ENCODE measurements at regions not wholly inside any gene's neighbourhood (a gene's known extent, or its start where the extent isn't known, plus 50 kb on each side); places are given as distances from the start of the nearest gene placed in this dataset.

DNA sequence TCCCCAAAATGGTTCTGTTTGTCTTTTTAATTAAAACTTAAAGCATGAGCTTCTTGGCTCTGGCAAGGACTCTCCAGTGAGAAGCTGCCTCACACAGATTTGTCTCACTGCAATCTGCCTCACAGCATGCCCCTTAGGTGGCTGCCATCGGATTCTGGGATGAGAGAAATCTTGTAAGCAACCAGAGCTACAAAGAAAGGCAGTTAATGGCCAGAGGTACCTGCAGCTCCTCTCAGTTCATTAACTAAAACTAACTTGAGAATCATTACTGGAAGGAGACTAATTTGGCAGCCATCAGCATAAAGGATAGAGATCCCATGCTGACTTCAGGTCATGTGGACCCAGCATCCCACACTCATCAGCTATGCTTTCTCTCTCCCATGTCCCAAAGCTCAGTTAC lies 220.6 kb upstream of the DMAC1 start:
- no peaks in the 10 kb centered on the region for H3K36me3 ChIP-seq (ENCODE audit: control insufficient read depth in 3 of 3, insufficient read depth in 2 of 3, low read depth in 1 of 3, low read length in 3 of 3)
- no peaks in the 10 kb centered on the region for H3K27me3 ChIP-seq (ENCODE audit: control insufficient read depth in 3 of 3, insufficient read depth in 3 of 3, low read length in 3 of 3)
- no peaks in the 10 kb centered on the region for H3K4me1 ChIP-seq (ENCODE audit: control insufficient read depth in 3 of 3, insufficient read depth in 2 of 3, low read depth in 1 of 3, low read length in 2 of 3)
- H3K4me3 ChIP-seq (ENCODE audit: low read depth in 1 of 3, low read length in 3 of 3) = no peak overlapping the region
- FAIRE-seq = no peak
- H3K27ac ChIP-seq (ENCODE audit: low read depth in 1 of 3, low read length in 2 of 3) = no peak overlapping the region
- WGBS, 3 donors = 21 to 69% (median 42%) methylated on average over 1 of the region's 1 CpG
- no peak for DNase-seq
- H3K9me3 ChIP-seq (ENCODE audit: control insufficient read depth in 2 of 2, insufficient read depth in 1 of 2, low read depth in 1 of 2, low read length in 1 of 2) = no peaks in the 10 kb centered on the region

DNA sequence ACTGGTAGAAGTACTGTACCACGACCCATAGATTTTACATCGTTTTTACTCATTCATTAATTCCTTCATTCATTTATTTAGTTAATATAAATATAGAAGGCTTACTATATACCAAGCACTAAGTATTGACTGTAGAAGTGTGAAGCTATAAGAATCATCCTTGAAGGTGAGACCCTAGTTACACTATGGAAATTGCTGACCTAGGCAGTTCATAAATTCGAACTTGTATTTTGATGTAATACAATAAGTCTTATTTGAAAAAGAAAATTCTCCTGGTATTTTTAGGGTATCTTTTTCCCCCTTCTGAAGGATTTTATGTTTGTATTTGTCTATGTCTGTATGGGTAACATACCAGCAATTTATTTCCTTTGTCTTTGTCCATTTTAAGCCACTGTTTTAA lies 220.1 kb upstream of the DMAC1 start:
- H3K36me3 ChIP-seq (ENCODE audit: control insufficient read depth in 3 of 3, insufficient read depth in 2 of 3, low read depth in 1 of 3, low read length in 3 of 3) = no peaks in the 10 kb centered on the region
- no peak for DNase-seq
- no peaks in the 10 kb centered on the region for H3K27me3 ChIP-seq (ENCODE audit: control insufficient read depth in 3 of 3, insufficient read depth in 3 of 3, low read length in 3 of 3)
- 77 to 85% (median 77%) methylated on average over 3 of the region's 3 CpGs for WGBS, 3 donors
- H3K9me3 ChIP-seq (ENCODE audit: control insufficient read depth in 2 of 2, insufficient read depth in 1 of 2, low read depth in 1 of 2, low read length in 1 of 2) = no peaks in the 10 kb centered on the region
- FAIRE-seq = no peak
- H3K4me1 ChIP-seq (ENCODE audit: control insufficient read depth in 3 of 3, insufficient read depth in 2 of 3, low read depth in 1 of 3, low read length in 2 of 3) = no peaks in the 10 kb centered on the region
- H3K4me3 ChIP-seq (ENCODE audit: low read depth in 1 of 3, low read length in 3 of 3) = no peak overlapping the region
- no peak overlapping the region for H3K27ac ChIP-seq (ENCODE audit: low read depth in 1 of 3, low read length in 2 of 3)

DNA sequence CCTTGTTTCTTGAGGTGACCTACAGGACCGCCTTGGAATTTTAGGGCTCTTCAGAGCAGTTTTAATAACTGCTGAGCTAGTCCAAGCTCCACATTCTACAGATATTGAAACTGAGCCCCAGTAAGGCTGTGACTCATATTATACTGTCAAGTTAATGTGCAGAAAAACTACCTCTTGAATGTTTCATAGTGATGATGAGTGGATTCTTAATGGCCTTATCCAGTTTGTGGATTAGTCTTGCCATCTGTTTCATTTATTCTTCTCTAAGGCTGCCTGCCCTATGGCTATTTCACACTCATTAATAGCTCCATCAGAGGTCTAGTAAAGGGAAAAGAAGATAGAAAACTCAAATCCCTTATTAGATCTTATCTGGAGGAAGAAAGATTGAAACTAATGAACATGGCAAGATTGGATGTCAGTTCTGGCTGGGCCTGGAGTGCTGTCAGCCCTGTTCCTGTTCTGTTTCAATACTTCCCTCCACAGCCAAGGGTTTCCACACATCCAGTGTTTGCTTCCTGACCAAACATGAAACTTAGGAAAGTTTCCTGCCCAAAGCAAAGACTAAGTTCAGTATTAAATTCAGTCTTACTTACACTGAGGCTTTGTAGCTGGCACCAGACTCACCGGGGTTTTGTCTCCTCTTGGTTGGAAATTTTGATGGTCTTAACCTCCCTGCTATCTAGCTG lies 215.6 kb upstream of the DMAC1 start:
- no peaks in the 10 kb centered on the region for H3K4me1 ChIP-seq (ENCODE audit: control insufficient read depth in 3 of 3, insufficient read depth in 2 of 3, low read depth in 1 of 3, low read length in 2 of 3)
- no peaks in the 10 kb centered on the region for H3K27me3 ChIP-seq (ENCODE audit: control insufficient read depth in 3 of 3, insufficient read depth in 3 of 3, low read length in 3 of 3)
- 85 to 96% (median 86%) methylated on average over 2 of the region's 2 CpGs for WGBS, 3 donors
- DNase-seq (no peak), FAIRE-seq (no peak)
- H3K36me3 ChIP-seq (ENCODE audit: control insufficient read depth in 3 of 3, insufficient read depth in 2 of 3, low read depth in 1 of 3, low read length in 3 of 3) = no peaks in the 10 kb centered on the region
- H3K9me3 ChIP-seq (ENCODE audit: control insufficient read depth in 2 of 2, insufficient read depth in 1 of 2, low read depth in 1 of 2, low read length in 1 of 2) = no peaks in the 10 kb centered on the region
- no peak overlapping the region for H3K4me3 ChIP-seq (ENCODE audit: low read depth in 1 of 3, low read length in 3 of 3)
- no peak overlapping the region for H3K27ac ChIP-seq (ENCODE audit: low read depth in 1 of 3, low read length in 2 of 3)

DNA sequence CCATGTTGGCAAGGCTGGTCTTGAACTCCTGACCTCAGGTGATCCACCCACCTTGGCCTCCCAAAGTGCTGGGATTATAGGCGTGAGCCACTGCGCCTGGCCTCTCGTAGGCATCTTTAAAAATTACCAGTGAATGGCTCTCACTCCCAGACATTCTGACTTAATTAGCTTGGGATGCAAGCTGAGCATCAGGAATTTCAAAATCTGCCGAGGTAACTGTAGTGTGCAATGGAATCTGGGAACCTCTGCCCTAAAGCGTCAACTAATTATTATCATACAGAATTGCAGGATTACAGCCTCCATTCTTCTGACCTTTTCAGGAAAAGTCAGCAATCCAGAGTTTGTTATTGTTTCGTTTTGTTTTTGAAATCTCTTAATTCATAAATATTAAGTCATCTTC lies 213.4 kb upstream of the DMAC1 start:
- H3K36me3 ChIP-seq (ENCODE audit: control insufficient read depth in 3 of 3, insufficient read depth in 2 of 3, low read depth in 1 of 3, low read length in 3 of 3) = no peaks in the 10 kb centered on the region
- H3K27me3 ChIP-seq (ENCODE audit: control insufficient read depth in 3 of 3, insufficient read depth in 3 of 3, low read length in 3 of 3) = no peaks in the 10 kb centered on the region
- no peak overlapping the region for H3K27ac ChIP-seq (ENCODE audit: low read depth in 1 of 3, low read length in 2 of 3)
- DNase-seq (no peak), FAIRE-seq (no peak)
- H3K4me3 ChIP-seq (ENCODE audit: low read depth in 1 of 3, low read length in 3 of 3) = no peak overlapping the region
- 84 to 86% (median 84%) methylated on average over 6 of the region's 6 CpGs for WGBS, 3 donors
- no peaks in the 10 kb centered on the region for H3K9me3 ChIP-seq (ENCODE audit: control insufficient read depth in 2 of 2, insufficient read depth in 1 of 2, low read depth in 1 of 2, low read length in 1 of 2)
- H3K4me1 ChIP-seq (ENCODE audit: control insufficient read depth in 3 of 3, insufficient read depth in 2 of 3, low read depth in 1 of 3, low read length in 2 of 3) = no peaks in the 10 kb centered on the region

DNA sequence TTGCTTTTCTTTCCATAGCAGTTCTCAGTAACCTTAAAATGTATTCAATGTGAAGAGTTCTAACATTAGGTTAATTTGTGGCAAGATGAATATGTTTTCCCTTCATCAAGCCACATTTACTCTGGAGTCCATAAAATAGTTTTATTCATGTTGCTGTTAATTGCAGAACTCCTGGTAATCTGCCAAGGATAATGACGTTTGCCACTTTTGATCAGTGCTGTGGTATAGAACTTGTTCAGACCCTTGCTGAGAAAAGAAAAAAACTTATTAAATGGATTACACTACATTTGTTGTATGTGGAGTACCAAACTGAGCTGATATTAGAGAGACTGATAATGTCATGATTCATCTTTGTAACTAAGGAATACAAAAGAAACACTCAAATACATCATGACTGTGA lies 212.4 kb upstream of the DMAC1 start:
- FAIRE-seq (no peak), DNase-seq (no peak)
- 5 to 32% (median 23%) methylated on average over 1 of the region's 1 CpG for WGBS, 3 donors
- Histone ChIP-seq H3K9me3 (ENCODE audit: control insufficient read depth in 2 of 2, insufficient read depth in 1 of 2, low read depth in 1 of 2, low read length in 1 of 2) (no peaks in the 10 kb centered on the region), H3K36me3 (ENCODE audit: control insufficient read depth in 3 of 3, insufficient read depth in 2 of 3, low read depth in 1 of 3, low read length in 3 of 3) (no peaks in the 10 kb centered on the region), H3K4me3 (ENCODE audit: low read depth in 1 of 3, low read length in 3 of 3) (no peak overlapping the region), H3K27ac (ENCODE audit: low read depth in 1 of 3, low read length in 2 of 3) (no peak overlapping the region), H3K4me1 (ENCODE audit: control insufficient read depth in 3 of 3, insufficient read depth in 2 of 3, low read depth in 1 of 3, low read length in 2 of 3) (no peaks in the 10 kb centered on the region), H3K27me3 (ENCODE audit: control insufficient read depth in 3 of 3, insufficient read depth in 3 of 3, low read length in 3 of 3) (no peaks in the 10 kb centered on the region)

DNA sequence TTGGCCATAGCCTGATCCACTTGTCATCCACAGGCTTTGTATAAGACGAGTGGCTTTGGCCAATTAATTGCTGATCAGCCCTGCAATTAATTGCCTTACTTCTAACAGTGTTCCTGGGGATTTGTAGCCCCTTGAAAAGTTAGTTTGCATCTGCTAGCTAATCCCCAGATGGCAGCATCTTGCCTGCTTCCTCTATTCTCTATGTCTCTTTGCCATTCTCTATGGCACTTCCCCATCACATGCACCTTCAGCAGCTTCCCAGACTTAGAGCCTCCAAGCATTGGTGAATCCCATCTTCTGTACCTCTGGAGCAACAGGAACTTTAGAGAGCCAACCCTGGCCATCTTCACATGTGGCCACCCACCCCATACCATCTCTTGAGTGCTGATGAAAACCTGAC lies 197.0 kb upstream of the DMAC1 start:
- Histone ChIP-seq H3K4me1 (ENCODE audit: control insufficient read depth in 3 of 3, insufficient read depth in 2 of 3, low read depth in 1 of 3, low read length in 2 of 3) (no peaks in the 10 kb centered on the region), H3K27me3 (ENCODE audit: control insufficient read depth in 3 of 3, insufficient read depth in 3 of 3, low read length in 3 of 3) (no peaks in the 10 kb centered on the region), H3K36me3 (ENCODE audit: control insufficient read depth in 3 of 3, insufficient read depth in 2 of 3, low read depth in 1 of 3, low read length in 3 of 3) (no peaks in the 10 kb centered on the region), H3K4me3 (ENCODE audit: low read depth in 1 of 3, low read length in 3 of 3) (no peak overlapping the region), H3K9me3 (ENCODE audit: control insufficient read depth in 2 of 2, insufficient read depth in 1 of 2, low read depth in 1 of 2, low read length in 1 of 2) (no peaks in the 10 kb centered on the region), H3K27ac (ENCODE audit: low read depth in 1 of 3, low read length in 2 of 3) (no peak overlapping the region)
- WGBS, 3 donors = 74 to 86% (median 78%) methylated on average over 1 of the region's 1 CpG
- FAIRE-seq = no peak
- no peak for DNase-seq

DNA sequence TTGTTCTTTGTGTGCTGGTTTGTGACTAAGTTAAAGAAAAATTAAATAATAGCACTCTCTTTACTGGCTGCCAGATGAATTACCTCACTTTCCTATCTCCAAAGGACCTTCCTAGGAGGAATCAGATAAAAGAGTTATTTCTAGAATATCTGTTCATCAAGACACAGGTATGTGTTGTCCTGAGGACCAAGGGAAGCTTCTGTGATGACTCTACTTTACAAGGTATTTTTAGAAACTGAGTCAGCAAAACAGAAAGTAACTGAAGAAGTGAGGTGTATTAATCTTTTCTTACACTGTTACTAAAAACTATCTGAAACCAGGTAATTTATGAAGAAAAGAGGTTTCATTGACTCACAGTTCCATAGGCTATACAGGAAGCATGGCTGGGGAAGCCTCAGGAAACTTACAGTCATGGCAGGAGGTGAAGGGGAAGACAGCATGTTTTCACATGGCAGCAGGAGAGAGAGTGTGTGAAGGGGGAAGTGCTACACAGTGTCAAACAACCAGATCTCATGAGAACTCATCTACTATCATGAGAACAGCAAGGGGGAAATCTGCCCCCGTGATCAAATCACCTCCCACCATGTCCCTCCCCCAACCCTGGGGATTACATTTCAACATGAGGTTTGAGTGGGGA lies 189.2 kb upstream of the DMAC1 start:
- Histone ChIP-seq H3K36me3 (ENCODE audit: control insufficient read depth in 3 of 3, insufficient read depth in 2 of 3, low read depth in 1 of 3, low read length in 3 of 3) (no peaks in the 10 kb centered on the region), H3K27me3 (ENCODE audit: control insufficient read depth in 3 of 3, insufficient read depth in 3 of 3, low read length in 3 of 3) (no peaks in the 10 kb centered on the region), H3K9me3 (ENCODE audit: control insufficient read depth in 2 of 2, insufficient read depth in 1 of 2, low read depth in 1 of 2, low read length in 1 of 2) (no peaks in the 10 kb centered on the region), H3K4me1 (ENCODE audit: control insufficient read depth in 3 of 3, insufficient read depth in 2 of 3, low read depth in 1 of 3, low read length in 2 of 3) (no peaks in the 10 kb centered on the region), H3K27ac (ENCODE audit: low read depth in 1 of 3, low read length in 2 of 3) (no peak overlapping the region), H3K4me3 (ENCODE audit: low read depth in 1 of 3, low read length in 3 of 3) (no peak overlapping the region)
- WGBS, 3 donors = 67 to 82% (median 69%) methylated on average over 1 of the region's 1 CpG
- FAIRE-seq = no peak
- DNase-seq = no peak

DNA sequence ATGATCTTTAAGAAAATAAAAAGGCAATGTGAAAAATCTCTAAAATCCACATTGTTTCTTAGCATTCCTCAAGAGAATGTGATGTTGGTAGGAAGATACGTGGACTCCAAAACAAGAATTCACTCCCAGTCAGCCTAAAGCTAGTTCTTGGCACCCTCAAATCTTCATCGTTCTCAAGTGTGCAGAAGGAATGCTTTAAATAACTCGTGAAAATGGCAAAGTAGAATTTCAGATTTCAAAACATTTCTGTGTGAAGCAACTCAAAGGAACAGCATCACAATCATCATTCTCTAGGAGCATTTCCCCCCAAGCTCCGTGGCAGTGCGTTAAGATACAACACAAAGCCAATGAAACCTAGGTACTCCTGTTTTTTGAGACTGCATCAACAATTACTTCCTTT lies 185.1 kb upstream of the DMAC1 start:
- FAIRE-seq = no peak
- H3K27me3 ChIP-seq (ENCODE audit: control insufficient read depth in 3 of 3, insufficient read depth in 3 of 3, low read length in 3 of 3) = no peaks in the 10 kb centered on the region
- no peak overlapping the region for H3K4me3 ChIP-seq (ENCODE audit: low read depth in 1 of 3, low read length in 3 of 3)
- H3K4me1 ChIP-seq (ENCODE audit: control insufficient read depth in 3 of 3, insufficient read depth in 2 of 3, low read depth in 1 of 3, low read length in 2 of 3) = no peaks in the 10 kb centered on the region
- no peak for DNase-seq
- no peak overlapping the region for H3K27ac ChIP-seq (ENCODE audit: low read depth in 1 of 3, low read length in 2 of 3)
- no peaks in the 10 kb centered on the region for H3K36me3 ChIP-seq (ENCODE audit: control insufficient read depth in 3 of 3, insufficient read depth in 2 of 3, low read depth in 1 of 3, low read length in 3 of 3)
- WGBS, 3 donors = 70 to 94% (median 85%) methylated on average over 5 of the region's 5 CpGs
- no peaks in the 10 kb centered on the region for H3K9me3 ChIP-seq (ENCODE audit: control insufficient read depth in 2 of 2, insufficient read depth in 1 of 2, low read depth in 1 of 2, low read length in 1 of 2)

DNA sequence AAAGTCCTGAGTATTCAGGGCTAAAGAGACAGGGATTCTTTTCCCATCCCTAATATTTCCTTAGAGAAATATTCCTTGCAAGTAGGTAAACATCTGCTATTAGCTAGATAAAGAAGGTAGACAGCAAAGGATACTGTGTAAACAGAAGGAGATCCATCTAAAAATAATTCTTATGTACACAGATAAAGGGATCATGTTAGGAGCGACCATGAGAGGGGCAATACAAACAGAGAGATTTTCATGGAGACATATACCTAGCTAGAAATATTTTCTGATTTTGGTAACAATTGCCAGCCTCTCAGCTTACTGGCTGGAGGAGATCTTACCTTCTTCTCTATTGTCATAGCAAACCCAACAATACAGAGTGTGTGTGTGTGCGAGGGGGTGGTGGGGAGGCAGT lies 184.6 kb upstream of the DMAC1 start:
- H3K27me3 ChIP-seq (ENCODE audit: control insufficient read depth in 3 of 3, insufficient read depth in 3 of 3, low read length in 3 of 3) = no peaks in the 10 kb centered on the region
- H3K36me3 ChIP-seq (ENCODE audit: control insufficient read depth in 3 of 3, insufficient read depth in 2 of 3, low read depth in 1 of 3, low read length in 3 of 3) = no peaks in the 10 kb centered on the region
- H3K9me3 ChIP-seq (ENCODE audit: control insufficient read depth in 2 of 2, insufficient read depth in 1 of 2, low read depth in 1 of 2, low read length in 1 of 2) = no peaks in the 10 kb centered on the region
- no peak overlapping the region for H3K27ac ChIP-seq (ENCODE audit: low read depth in 1 of 3, low read length in 2 of 3)
- FAIRE-seq (no peak), DNase-seq (no peak)
- 37 to 73% (median 68%) methylated on average over 2 of the region's 2 CpGs for WGBS, 3 donors
- no peaks in the 10 kb centered on the region for H3K4me1 ChIP-seq (ENCODE audit: control insufficient read depth in 3 of 3, insufficient read depth in 2 of 3, low read depth in 1 of 3, low read length in 2 of 3)
- H3K4me3 ChIP-seq (ENCODE audit: low read depth in 1 of 3, low read length in 3 of 3) = no peak overlapping the region
